Mesendoderm (in vitro differentiated cells): ENCODE measurements at regions not wholly inside any gene's neighbourhood (a gene's known extent, or its start where the extent isn't known, plus 50 kb on each side); places are given as distances from the start of the nearest gene placed in this dataset.

Experiments
- DNase-seq: peaks from one replicate; pipeline ENCODE4 v3.0.0; 2013
- H2AK5ac ChIP-seq: 2 replicates; pipeline ENCODE4 v1.6.1; 2013; ENCODE audit warnings: low read length, inconsistent platforms
- H2BK120ac ChIP-seq: 2 replicates; pipeline ENCODE4 v1.6.1; 2013; ENCODE audit warnings: low read depth, mild to moderate bottlenecking, low read length, moderate library complexity, mixed read lengths
- H2BK15ac ChIP-seq: replicated peaks from 2 replicates; pipeline ENCODE4 v1.6.1; 2013; ENCODE audit warnings: low read depth, mild to moderate bottlenecking, moderate library complexity
- H2BK5ac ChIP-seq: 2 replicates; pipeline ENCODE4 v1.6.1; 2013; ENCODE audit warnings: low read length, inconsistent platforms
- H3K18ac ChIP-seq: 2 replicates; pipeline ENCODE4 v1.6.1; 2013; ENCODE audit warnings: mild to moderate bottlenecking, low read length, mixed read lengths
- H3K23ac ChIP-seq: one replicate; pipeline ENCODE4 v1.6.1; 2013; ENCODE audit warnings: low read length
- H3K27ac ChIP-seq: 2 replicates; pipeline ENCODE4 v1.5.1; 2013; ENCODE audit warnings: low read depth, mild to moderate bottlenecking, inconsistent platforms, low read length, moderate library complexity
- H3K27me3 ChIP-seq: 2 replicates; pipeline ENCODE4 v1.6.1; 2013; ENCODE audit warnings: low read length, control low read depth, mild to moderate bottlenecking, inconsistent platforms; ENCODE audit not compliant: insufficient read depth, poor library complexity
- H3K36me3 ChIP-seq: 2 replicates; pipeline ENCODE4 v1.6.1; 2013; ENCODE audit warnings: low read length, inconsistent platforms; ENCODE audit not compliant: control insufficient read depth, insufficient read depth
- H3K4ac ChIP-seq: one replicate; pipeline ENCODE4 v1.6.1; 2013; ENCODE audit warnings: low read depth, mild to moderate bottlenecking, low read length, moderate library complexity
- H3K4me1 ChIP-seq: 2 replicates; pipeline ENCODE4 v1.6.1; 2013; ENCODE audit warnings: low read depth, low read length, inconsistent platforms; ENCODE audit not compliant: control insufficient read depth
- H3K4me2 ChIP-seq: 2 replicates; pipeline ENCODE4 v1.6.1; 2013; ENCODE audit warnings: low read length
- H3K4me3 ChIP-seq: 2 replicates; pipeline ENCODE4 v1.5.1; 2013; ENCODE audit warnings: mild to moderate bottlenecking, low read length
- H3K56ac ChIP-seq: one replicate; pipeline ENCODE4 v1.6.1; 2013; ENCODE audit warnings: low read length
- H3K79me1 ChIP-seq: 2 replicates; pipeline ENCODE4 v1.6.1; 2013; ENCODE audit warnings: low read length, inconsistent platforms
- H3K79me2 ChIP-seq: 2 replicates; pipeline ENCODE4 v1.6.1; 2013; ENCODE audit warnings: mild to moderate bottlenecking, low read length; ENCODE audit not compliant: control insufficient read depth, insufficient read depth
- H3K9ac ChIP-seq: 2 replicates; pipeline ENCODE4 v1.6.1; 2013; ENCODE audit warnings: low read length, inconsistent platforms
- H4K5ac ChIP-seq: one replicate; pipeline ENCODE4 v1.6.1; 2013; ENCODE audit warnings: low read length
- H4K8ac ChIP-seq: one replicate; pipeline ENCODE4 v1.6.1; 2013; ENCODE audit warnings: low read depth, mild to moderate bottlenecking, control low read depth, low read length, moderate library complexity
- WGBS: extraction: QIAGEN DNeasy Blood & Tissue Kit; methylation state at CpG from one replicate; pipeline ENCODE4 v1.1.7; 2013; ENCODE audit warnings: low lambda C conversion rate, missing lambda C conversion rate; ENCODE audit not compliant: insufficient coverage; ENCODE audit errors: extremely low coverage; 5-methylcytosine and 5-hydroxymethylcytosine counted together

DNA sequence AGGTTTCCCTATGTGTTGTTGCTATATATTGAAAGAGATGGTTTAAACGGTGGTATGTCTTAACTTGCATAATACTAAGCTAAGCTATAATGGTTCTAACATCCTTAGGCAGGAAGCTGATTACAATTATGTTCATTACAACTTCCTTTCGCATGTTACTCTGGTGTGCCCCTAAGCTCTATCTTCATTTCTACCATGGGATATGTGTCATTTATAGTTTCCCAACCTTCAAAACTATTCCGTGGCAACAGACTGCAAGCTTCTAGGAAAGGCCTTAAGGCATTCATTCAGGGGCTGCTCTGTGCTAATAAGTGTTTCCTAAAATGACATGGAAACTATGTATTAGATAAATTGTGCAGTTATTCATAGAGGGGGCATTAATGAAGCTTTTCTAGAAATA lies 294.6 kb downstream of the GXYLT1 start:
- Histone ChIP-seq H4K5ac (no peak overlapping the region), H3K23ac (no peak overlapping the region), H3K36me3 (no peaks in the 10 kb centered on the region), H2BK15ac (no peak overlapping the region), H3K56ac (no peak overlapping the region), H3K4me1 (no peaks in the 10 kb centered on the region), H2BK120ac (no peak overlapping the region), H4K8ac (no peak overlapping the region), H3K27ac (no peak overlapping the region), H3K9ac (no peak overlapping the region), H3K27me3 (no peaks in the 10 kb centered on the region), H3K79me2 (no peaks in the 10 kb centered on the region), H3K4ac (no peak overlapping the region), H3K18ac (no peak overlapping the region), H2AK5ac (no peak overlapping the region), H3K79me1 (no peaks in the 10 kb centered on the region), H2BK5ac (no peak overlapping the region), H3K4me2 (no peak overlapping the region), H3K4me3 (no peak overlapping the region)
- no peak for DNase-seq
- no CpG with 5 or more reads among the region's 3 CpGs for WGBS

DNA sequence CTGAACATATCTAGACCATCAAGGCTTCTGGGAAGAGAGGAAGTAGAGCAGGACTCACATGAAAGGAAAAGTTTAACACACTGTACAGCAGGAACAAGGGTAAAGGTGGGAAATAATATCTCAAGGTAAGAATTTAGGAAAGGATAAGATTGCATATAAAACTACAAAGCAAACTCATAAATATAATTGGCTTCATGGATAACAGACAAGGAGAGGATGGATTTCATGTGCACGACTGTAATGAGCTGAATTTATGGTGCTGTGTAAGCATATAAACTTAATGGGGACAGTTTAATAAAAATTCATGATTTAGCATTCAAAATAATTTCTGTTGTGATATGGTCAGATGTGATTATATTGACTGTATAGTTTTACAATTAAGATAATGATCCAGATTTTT lies 298.0 kb downstream of the GXYLT1 start:
- Histone ChIP-seq H3K56ac (no peak overlapping the region), H2AK5ac (no peak overlapping the region), H3K36me3 (no peaks in the 10 kb centered on the region), H2BK5ac (no peak overlapping the region), H3K27ac (no peak overlapping the region), H4K8ac (no peak overlapping the region), H3K27me3 (no peaks in the 10 kb centered on the region), H3K79me1 (no peaks in the 10 kb centered on the region), H2BK120ac (no peak overlapping the region), H3K4me2 (no peak overlapping the region), H3K4me1 (no peaks in the 10 kb centered on the region), H3K23ac (no peak overlapping the region), H3K79me2 (no peaks in the 10 kb centered on the region), H3K4ac (no peak overlapping the region), H4K5ac (no peak overlapping the region), H2BK15ac (no peak overlapping the region), H3K18ac (no peak overlapping the region), H3K9ac (no peak overlapping the region), H3K4me3 (no peak overlapping the region)
- no CpG with 5 or more reads among the region's 1 CpG for WGBS
- no peak for DNase-seq

GRCh38 chr12:41836416-41836815 lies 308.3 kb downstream of the GXYLT1 start:
- Histone ChIP-seq H3K18ac (no peak overlapping the region), H3K4me2 (no peak overlapping the region), H2AK5ac (no peak overlapping the region), H3K27me3 (no peaks in the 10 kb centered on the region), H3K79me1 (no peaks in the 10 kb centered on the region), H3K56ac (no peak overlapping the region), H3K9ac (no peak overlapping the region), H3K27ac (no peak overlapping the region), H3K23ac (no peak overlapping the region), H2BK5ac (no peak overlapping the region), H3K4me1 (no peaks in the 10 kb centered on the region), H4K5ac (no peak overlapping the region), H2BK15ac (no peak overlapping the region), H4K8ac (no peak overlapping the region), H3K4me3 (no peak overlapping the region), H3K4ac (no peak overlapping the region), H2BK120ac (no peak overlapping the region), H3K36me3 (no peaks in the 10 kb centered on the region), H3K79me2 (no peaks in the 10 kb centered on the region)
- DNase-seq, result no peak
- WGBS, result no CpG with 5 or more reads among the region's 2 CpGs

DNA sequence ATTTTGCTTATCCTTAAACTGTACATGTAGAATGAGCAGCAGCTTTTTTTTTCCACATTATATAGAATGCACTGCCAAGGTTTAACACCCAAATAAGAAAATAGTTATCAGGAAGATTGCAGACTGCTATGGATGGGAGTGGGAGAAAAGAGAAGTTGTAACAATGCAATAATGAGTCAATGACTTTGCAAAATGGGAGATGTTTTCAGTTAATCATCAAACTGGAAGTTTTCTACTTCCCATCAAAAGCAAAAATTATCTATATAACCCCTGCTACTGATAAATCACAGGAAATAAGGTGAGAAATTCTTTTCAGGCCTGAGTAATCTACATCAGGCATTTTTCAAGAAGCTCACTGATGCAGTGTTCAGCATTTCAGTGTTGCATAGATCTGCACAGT lies 309.1 kb downstream of the GXYLT1 start:
- Histone ChIP-seq H2AK5ac (no peak overlapping the region), H2BK15ac (no peak overlapping the region), H3K79me1 (no peaks in the 10 kb centered on the region), H2BK120ac (no peak overlapping the region), H3K27me3 (no peaks in the 10 kb centered on the region), H3K4ac (no peak overlapping the region), H3K4me1 (no peaks in the 10 kb centered on the region), H3K56ac (no peak overlapping the region), H3K18ac (no peak overlapping the region), H3K4me3 (no peak overlapping the region), H3K4me2 (no peak overlapping the region), H3K27ac (no peak overlapping the region), H3K9ac (no peak overlapping the region), H4K8ac (no peak overlapping the region), H4K5ac (no peak overlapping the region), H3K23ac (no peak overlapping the region), H2BK5ac (no peak overlapping the region), H3K79me2 (no peaks in the 10 kb centered on the region), H3K36me3 (no peaks in the 10 kb centered on the region)
- DNase-seq, result no peak

DNA sequence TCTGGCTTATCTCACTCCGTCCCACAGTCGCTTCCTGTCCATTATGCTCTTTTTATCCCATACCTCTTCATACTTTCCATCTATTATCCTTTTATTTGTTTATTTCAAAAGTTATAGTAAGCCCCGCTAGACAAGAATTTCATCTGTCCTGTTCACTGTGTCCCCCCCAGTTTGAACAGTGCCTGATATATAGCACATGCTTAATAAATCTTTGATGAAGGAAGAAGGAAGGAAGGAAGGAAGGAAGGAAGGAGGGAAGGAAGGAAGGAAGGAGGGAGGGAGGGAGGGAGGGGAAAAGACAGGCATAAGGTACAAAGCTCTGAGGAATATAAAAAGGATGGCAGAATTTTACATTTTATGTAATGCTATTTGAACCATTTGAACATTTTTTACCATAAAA lies 324.7 kb downstream of the GXYLT1 start:
- Histone ChIP-seq H4K8ac (no peak overlapping the region), H3K4ac (no peak overlapping the region), H3K79me2 (no peaks in the 10 kb centered on the region), H3K9ac (no peak overlapping the region), H3K4me1 (no peaks in the 10 kb centered on the region), H2BK5ac (no peak overlapping the region), H2AK5ac (no peak overlapping the region), H3K27ac (no peak overlapping the region), H2BK120ac (no peak overlapping the region), H2BK15ac (no peak overlapping the region), H3K4me2 (no peak overlapping the region), H3K56ac (no peak overlapping the region), H3K36me3 (no peaks in the 10 kb centered on the region), H4K5ac (no peak overlapping the region), H3K79me1 (no peaks in the 10 kb centered on the region), H3K27me3 (no peaks in the 10 kb centered on the region), H3K18ac (no peak overlapping the region), H3K4me3 (no peak overlapping the region), H3K23ac (no peak overlapping the region)
- no peak for DNase-seq
- no CpG with 5 or more reads among the region's 3 CpGs for WGBS

- no peak overlapping the region for H3K18ac ChIP-seq
- no peak overlapping the region for H3K56ac ChIP-seq
- H3K27ac ChIP-seq, result no peak overlapping the region
- no peak overlapping the region for H2BK120ac ChIP-seq
- H4K8ac ChIP-seq, result no peak overlapping the region
- H2AK5ac ChIP-seq, result no peak overlapping the region
- H3K23ac ChIP-seq, result no peak overlapping the region
- H3K79me2 ChIP-seq, result no peaks in the 10 kb centered on the region
- H3K4ac ChIP-seq, result no peak overlapping the region
- no peaks in the 10 kb centered on the region for H3K27me3 ChIP-seq
- no CpG with 5 or more reads among the region's 2 CpGs for WGBS
- H3K4me2 ChIP-seq, result no peak overlapping the region
- H3K9ac ChIP-seq, result no peak overlapping the region
- H2BK5ac ChIP-seq, result no peak overlapping the region
- no peaks in the 10 kb centered on the region for H3K36me3 ChIP-seq
- no peak overlapping the region for H4K5ac ChIP-seq
- H3K4me3 ChIP-seq, result no peak overlapping the region
- no peaks in the 10 kb centered on the region for H3K79me1 ChIP-seq
- H3K4me1 ChIP-seq, result no peaks in the 10 kb centered on the region
- DNase-seq, result no peak
- no peak overlapping the region for H2BK15ac ChIP-seq
Measured at GRCh38 chr12:41804026-41804425, 340.6 kb downstream of the GXYLT1 start.
